A673 (cell line): ENCODE measurements at regions not wholly inside any gene's neighbourhood (a gene's known extent, or its start where the extent isn't known, plus 50 kb on each side); places are given as distances from the start of the nearest gene placed in this dataset.

Source experiments
- CTCF ChIP-seq: fragments of 300-800, 200-600 bp; sonication (generic); conservative IDR thresholded peaks from 2 replicates; pipeline ENCODE4 v1.5.1; 2017; ENCODE audit warnings: low read depth, mild to moderate bottlenecking, antibody characterized with exemption, low read length, moderate library complexity, mixed read lengths
- EZH2 ChIP-seq: fragments of 200-600 bp; sonication (generic); IDR thresholded peaks from 2 replicates; pipeline ENCODE4 v1.6.1; 2017; ENCODE audit warnings: borderline replicate concordance, low read depth, mild to moderate bottlenecking, mixed read lengths, antibody characterized with exemption, low read length; ENCODE audit not compliant: poor library complexity, severe bottlenecking

DNA sequence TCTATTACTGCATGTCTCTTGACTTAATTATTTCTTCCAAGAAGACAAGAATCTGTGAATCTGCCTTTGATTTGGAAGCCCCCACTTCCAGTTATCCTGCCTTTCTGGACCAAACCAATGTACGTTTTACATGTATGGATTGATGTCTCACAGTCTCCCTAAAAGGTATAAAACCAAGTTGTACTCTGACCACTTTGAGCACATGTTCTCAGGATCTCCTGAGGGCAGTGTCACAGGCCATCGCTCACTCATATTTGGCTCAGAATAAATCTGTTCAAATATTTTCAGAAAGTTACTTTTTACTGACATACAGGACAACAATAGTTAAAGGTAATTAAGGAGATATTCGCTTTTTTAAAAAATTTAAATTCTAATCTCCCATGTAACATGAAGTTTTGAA, 188.6 kb upstream of the CPXCR1 start:
- TF ChIP-seq CTCF = no peak
- no peak for TF ChIP-seq EZH2
